GM21529 (cell line): ENCODE measurements at regions not wholly inside any gene's neighbourhood (a gene's known extent, or its start where the extent isn't known, plus 50 kb on each side); places are given as distances from the start of the nearest gene placed in this dataset.
"Not testable (repeated sequence)": the region's sequence is repeated elsewhere in the genome, so short reads cannot be mapped to it uniquely, and the experiment has no call there.

Experiments used
- ATAC-seq: cut with Tn5 transposase; IDR thresholded peaks from one replicate; pipeline ENCODE4 v1.9.1; 2021; ENCODE audit not compliant: unreplicated experiment

- ATAC-seq = not testable (repeated sequence)
Measured at GRCh38 chr22:49698616-49699015, 129.1 kb downstream of the BRD1 start.

GRCh38 chr22:49697047-49697446, 130.6 kb downstream of the BRD1 start:
- ATAC-seq = no peak

- no peak for ATAC-seq
Measured at GRCh38 chr22:49694462-49695260, 133.0 kb downstream of the BRD1 start.

- ATAC-seq = no peak
Measured at GRCh38 chr22:49693848-49694247, 133.8 kb downstream of the BRD1 start.

- no peak for ATAC-seq
Measured at GRCh38 chr22:49693416-49693815, 134.3 kb downstream of the BRD1 start.

GRCh38 chr22:49692499-49693225, 135.0 kb downstream of the BRD1 start:
- no peak for ATAC-seq

- no peak for ATAC-seq
Measured at GRCh38 chr22:49691256-49691655, 136.4 kb downstream of the BRD1 start.

- ATAC-seq = no peak
Measured at GRCh38 chr22:49690454-49690853, 137.2 kb downstream of the BRD1 start.

GRCh38 chr22:49689858-49690257, 137.8 kb downstream of the BRD1 start:
- no peak for ATAC-seq

GRCh38 chr22:49689255-49689770, 138.4 kb downstream of the BRD1 start:
- no peak for ATAC-seq

GRCh38 chr22:49688516-49689254, 139.0 kb downstream of the BRD1 start:
- ATAC-seq = no peak

- ATAC-seq = no peak
Measured at GRCh38 chr22:49687786-49688515, 139.7 kb downstream of the BRD1 start.

GRCh38 chr22:49687333-49687732, 140.3 kb downstream of the BRD1 start:
- no peak for ATAC-seq

GRCh38 chr22:49686495-49687219, 141.0 kb downstream of the BRD1 start:
- no peak for ATAC-seq

- ATAC-seq = no peak
Measured at GRCh38 chr22:49685686-49686085, 142.0 kb downstream of the BRD1 start.

- no peak for ATAC-seq
Measured at GRCh38 chr22:49685116-49685515, 142.6 kb downstream of the BRD1 start.

- no peak for ATAC-seq
Measured at GRCh38 chr22:49683032-49683431, 144.6 kb downstream of the BRD1 start.

GRCh38 chr22:49680819-49681218, 146.9 kb downstream of the BRD1 start:
- ATAC-seq = not testable (repeated sequence)

- no peak for ATAC-seq
Measured at GRCh38 chr22:49678842-49679170, 148.9 kb downstream of the BRD1 start.

- no peak for ATAC-seq
Measured at GRCh38 chr22:49678137-49678841, 149.4 kb downstream of the BRD1 start.
